Right ventricle myocardium inferior (tissue), 1 donor: ENCODE measurements at regions not wholly inside any gene's neighbourhood (a gene's known extent, or its start where the extent isn't known, plus 50 kb on each side); places are given as distances from the start of the nearest gene placed in this dataset.
"Not testable (repeated sequence)": the region's sequence is repeated elsewhere in the genome, so short reads cannot be mapped to it uniquely, and the experiment has no call there.

ENCODE experiments used
- ATAC-seq: fragments of 200-7000 bp; cut with Tn5 transposase; one replicate; pipeline ENCODE4 v1.9.1; 2020; ENCODE audit warnings: mild to moderate bottlenecking, moderate library complexity
- DNase-seq: peaks from one replicate; pipeline ENCODE4 v3.0.0; 2021; ENCODE audit errors: missing footprints
- intact Hi-C: fragments of 100-400 bp; cut with DNase I; formaldehyde crosslinking; loops from one replicate; pipeline ENCODE4 v1.11.0; 2022
- donor health status: DM: no; HTN: yes; CAD: no; lungs with severe emphysema.

- DNase-seq (no peak), ATAC-seq (no peak)
- intact Hi-C loops: no loop called here
Observed at GRCh38 chr16:62370445-62370844, 334.2 kb upstream of the CDH8 start.

GRCh38 chr16:62363501-62363900, 327.3 kb upstream of the CDH8 start:
- no peak for DNase-seq
- intact Hi-C loops: no loop called here
- ATAC-seq: no peak

- DNase-seq: no peak
- ATAC-seq: no peak
- intact Hi-C loops: no loop called here
Observed at GRCh38 chr16:62353355-62353754, 317.1 kb upstream of the CDH8 start.

GRCh38 chr16:62342216-62342615, 306.0 kb upstream of the CDH8 start:
- no peak for DNase-seq
- ATAC-seq: no peak
- intact Hi-C loops: no loop called here

GRCh38 chr16:62335356-62335755, 299.1 kb upstream of the CDH8 start:
- ATAC-seq (no peak), DNase-seq (no peak)
- intact Hi-C loops: no loop called here

GRCh38 chr16:62321606-62322005, 285.4 kb upstream of the CDH8 start:
- no peak for ATAC-seq
- intact Hi-C loops: no loop called here
- DNase-seq: no peak

- DNase-seq (no peak), ATAC-seq (no peak)
- intact Hi-C loops: no loop called here
Observed at GRCh38 chr16:62298600-62298999, 262.4 kb upstream of the CDH8 start.

- DNase-seq (no peak), ATAC-seq (no peak)
- intact Hi-C loops: no loop called here
Observed at GRCh38 chr16:62294213-62294972, 258.2 kb upstream of the CDH8 start.

- DNase-seq: no peak
- no peak for ATAC-seq
- intact Hi-C loops: no loop called here
Observed at GRCh38 chr16:62288990-62289629, 252.9 kb upstream of the CDH8 start.

- no peak for ATAC-seq
- no peak for DNase-seq
Observed at GRCh38 chr16:62280506-62280905, 244.3 kb upstream of the CDH8 start.

GRCh38 chr16:62277942-62278341, 241.7 kb upstream of the CDH8 start:
- ATAC-seq (no peak), DNase-seq (no peak)
- intact Hi-C loops: no loop called here

More at GRCh38 chr16:62280506-62280905, 244.3 kb upstream of the CDH8 start:
- intact Hi-C loops: no loop called here

- DNase-seq: no peak
- ATAC-seq: no peak
- intact Hi-C loops: no loop called here
Observed at GRCh38 chr16:62276637-62277036, 240.4 kb upstream of the CDH8 start.

- intact Hi-C loops: no loop called here
- ATAC-seq: no peak
Observed at GRCh38 chr16:62272035-62272434, 235.8 kb upstream of the CDH8 start.

GRCh38 chr16:62261760-62262159, 225.5 kb upstream of the CDH8 start:
- intact Hi-C loops: no loop called here
- ATAC-seq: no peak
- DNase-seq: no peak

More at GRCh38 chr16:62272035-62272434, 235.8 kb upstream of the CDH8 start:
- DNase-seq: no peak

- ATAC-seq, intact Hi-C loops, DNase-seq: not testable (repeated sequence)
Observed at GRCh38 chr16:62258931-62259435, 222.7 kb upstream of the CDH8 start.

- DNase-seq: no peak
- no peak for ATAC-seq
- intact Hi-C loops: no loop called here
Observed at GRCh38 chr16:62256406-62256805, 220.2 kb upstream of the CDH8 start.

- intact Hi-C loops: no loop called here
- ATAC-seq (no peak), DNase-seq (no peak)
Observed at GRCh38 chr16:62254847-62255246, 218.6 kb upstream of the CDH8 start.

GRCh38 chr16:62254372-62254771, 218.1 kb upstream of the CDH8 start:
- intact Hi-C loops: no loop called here
- no peak for ATAC-seq
- no peak for DNase-seq

- ATAC-seq (no peak), DNase-seq (no peak)
- intact Hi-C loops: no loop called here
Observed at GRCh38 chr16:62253966-62254365, 217.7 kb upstream of the CDH8 start.

GRCh38 chr16:62249069-62249468, 212.8 kb upstream of the CDH8 start:
- DNase-seq: no peak
- no peak for ATAC-seq
- intact Hi-C loops: no loop called here
